Mucosa of rectum (tissue), 2 donors: ENCODE measurements at regions not wholly inside any gene's neighbourhood (a gene's known extent, or its start where the extent isn't known, plus 50 kb on each side); places are given as distances from the start of the nearest gene placed in this dataset.

ENCODE experiments used
- H3K27ac ChIP-seq, 2 donors: one replicate each; pipeline ENCODE4 v1.7.0; 2013; ENCODE audit warnings: inconsistent platforms in 2 of 2, low read depth in 2 of 2, low read length in 2 of 2
- H3K27me3 ChIP-seq, 2 donors: one replicate each; pipeline ENCODE4 v1.7.0; 2013; ENCODE audit warnings: low read length in 2 of 2; ENCODE audit not compliant: control insufficient read depth in 2 of 2, insufficient read depth in 2 of 2
- H3K36me3 ChIP-seq, 2 donors: one replicate each; pipeline ENCODE4 v1.7.0; 2013; ENCODE audit warnings: low read length in 2 of 2; ENCODE audit not compliant: control insufficient read depth in 2 of 2, insufficient read depth in 2 of 2
- H3K4me1 ChIP-seq, 2 donors: one replicate each; pipeline ENCODE4 v1.7.0; 2013; ENCODE audit warnings: low read length in 2 of 2, mild to moderate bottlenecking in 1 of 2; ENCODE audit not compliant: control insufficient read depth in 2 of 2, insufficient read depth in 2 of 2
- H3K4me3 ChIP-seq, 2 donors: one replicate each; pipeline ENCODE4 v1.7.0; 2013; ENCODE audit warnings: low read length in 2 of 2
- H3K9ac ChIP-seq, 2 donors: one replicate each; pipeline ENCODE4 v1.7.0; 2013; ENCODE audit warnings: low read length in 2 of 2, low read depth in 1 of 2, mild to moderate bottlenecking in 1 of 2
- H3K9me3 ChIP-seq, 2 donors: one replicate each; pipeline ENCODE4 v1.7.0; 2013; ENCODE audit warnings: low read length in 2 of 2; ENCODE audit not compliant: control insufficient read depth in 2 of 2
- donor health status: healthy.
- donor health status: Normal muscosa, but diverticular disease.

- Histone ChIP-seq H3K9me3 (no peaks in the 10 kb centered on the region), H3K9ac (no peak overlapping the region), H3K27ac (no peak overlapping the region), H3K4me1 (no peaks in the 10 kb centered on the region), H3K27me3 (no peaks in the 10 kb centered on the region), H3K36me3 (no peaks in the 10 kb centered on the region), H3K4me3 (no peak overlapping the region)
Observed at GRCh38 chr2:195006856-195007255, 650.2 kb upstream of the SLC39A10 start.

GRCh38 chr2:195003881-195004471 is 653.0 kb upstream of the SLC39A10 start:
- Histone ChIP-seq H3K4me3 (no peak overlapping the region), H3K9ac (no peak overlapping the region), H3K4me1 (no peaks in the 10 kb centered on the region), H3K27ac (no peak overlapping the region), H3K36me3 (no peaks in the 10 kb centered on the region), H3K9me3 (no peaks in the 10 kb centered on the region), H3K27me3 (no peaks in the 10 kb centered on the region)

GRCh38 chr2:195001924-195002323 is 655.1 kb upstream of the SLC39A10 start:
- H3K27ac ChIP-seq, result no peak overlapping the region
- H3K4me3 ChIP-seq, result no peak overlapping the region
- no peaks in the 10 kb centered on the region for H3K36me3 ChIP-seq
- no peaks in the 10 kb centered on the region for H3K27me3 ChIP-seq
- no peak overlapping the region for H3K9ac ChIP-seq
- no peaks in the 10 kb centered on the region for H3K9me3 ChIP-seq
- no peaks in the 10 kb centered on the region for H3K4me1 ChIP-seq

GRCh38 chr2:194999771-195000170 is 657.3 kb upstream of the SLC39A10 start:
- no peaks in the 10 kb centered on the region for H3K9me3 ChIP-seq
- no peak overlapping the region for H3K9ac ChIP-seq

GRCh38 chr2:194992648-194993047 is 664.4 kb upstream of the SLC39A10 start:
- no peak overlapping the region for H3K9ac ChIP-seq
- H3K36me3 ChIP-seq, result no peaks in the 10 kb centered on the region
- H3K27me3 ChIP-seq, result no peaks in the 10 kb centered on the region
- no peaks in the 10 kb centered on the region for H3K4me1 ChIP-seq
- no peak overlapping the region for H3K4me3 ChIP-seq
- no peaks in the 10 kb centered on the region for H3K9me3 ChIP-seq
- H3K27ac ChIP-seq, result no peak overlapping the region

More at GRCh38 chr2:194999771-195000170, 657.3 kb upstream of the SLC39A10 start:
- Histone ChIP-seq H3K36me3 (no peaks in the 10 kb centered on the region), H3K27me3 (no peaks in the 10 kb centered on the region), H3K4me1 (no peaks in the 10 kb centered on the region), H3K4me3 (no peak overlapping the region), H3K27ac (no peak overlapping the region)

- Histone ChIP-seq H3K9me3 (peaks cover 0 to 7% of the 10 kb centered on the region in 2 donors), H3K4me1 (no peaks in the 10 kb centered on the region), H3K4me3 (no peak overlapping the region), H3K9ac (no peak overlapping the region), H3K27me3 (no peaks in the 10 kb centered on the region), H3K36me3 (no peaks in the 10 kb centered on the region), H3K27ac (no peak overlapping the region)
Observed at GRCh38 chr2:194985258-194985657, 671.8 kb upstream of the SLC39A10 start.

GRCh38 chr2:194962254-194962653 is 694.8 kb upstream of the SLC39A10 start:
- Histone ChIP-seq H3K9me3 (no peaks in the 10 kb centered on the region), H3K4me1 (no peaks in the 10 kb centered on the region), H3K27ac (no peak overlapping the region), H3K36me3 (no peaks in the 10 kb centered on the region), H3K9ac (no peak overlapping the region), H3K4me3 (no peak overlapping the region), H3K27me3 (no peaks in the 10 kb centered on the region)

GRCh38 chr2:194954218-194954617 is 702.8 kb upstream of the SLC39A10 start:
- H3K27me3 ChIP-seq, result no peaks in the 10 kb centered on the region
- no peak overlapping the region for H3K9ac ChIP-seq
- no peaks in the 10 kb centered on the region for H3K36me3 ChIP-seq
- H3K27ac ChIP-seq, result no peak overlapping the region
- H3K4me3 ChIP-seq, result no peak overlapping the region
- no peaks in the 10 kb centered on the region for H3K9me3 ChIP-seq
- no peaks in the 10 kb centered on the region for H3K4me1 ChIP-seq

GRCh38 chr2:194946826-194947225 is 710.2 kb upstream of the SLC39A10 start:
- H3K9ac ChIP-seq, result no peak overlapping the region
- H3K36me3 ChIP-seq, result no peaks in the 10 kb centered on the region
- H3K27ac ChIP-seq, result no peak overlapping the region
- H3K4me1 ChIP-seq, result no peaks in the 10 kb centered on the region
- no peak overlapping the region for H3K4me3 ChIP-seq
- no peaks in the 10 kb centered on the region for H3K9me3 ChIP-seq
- no peaks in the 10 kb centered on the region for H3K27me3 ChIP-seq

GRCh38 chr2:194938066-194938465 is 719.0 kb upstream of the SLC39A10 start:
- Histone ChIP-seq H3K27ac (no peak overlapping the region), H3K27me3 (no peaks in the 10 kb centered on the region), H3K9ac (no peak overlapping the region), H3K4me3 (no peak overlapping the region), H3K9me3 (no peaks in the 10 kb centered on the region), H3K4me1 (no peaks in the 10 kb centered on the region), H3K36me3 (no peaks in the 10 kb centered on the region)

GRCh38 chr2:194927489-194927888 is 729.5 kb upstream of the SLC39A10 start:
- Histone ChIP-seq H3K27ac (no peak overlapping the region), H3K4me3 (no peak overlapping the region), H3K9ac (no peak overlapping the region), H3K36me3 (no peaks in the 10 kb centered on the region), H3K9me3 (no peaks in the 10 kb centered on the region), H3K27me3 (no peaks in the 10 kb centered on the region), H3K4me1 (no peaks in the 10 kb centered on the region)
